CD4-positive, alpha-beta T cell treated with Interleukin-2 at 100 ng/mL for 4 hours (primary cell): ENCODE measurements at regions not wholly inside any gene's neighbourhood (a gene's known extent, or its start where the extent isn't known, plus 50 kb on each side); places are given as distances from the start of the nearest gene placed in this dataset.

Source experiments
- DNase-seq: peaks from one replicate; pipeline ENCODE4 v3.0.0-alpha.2; 2020; ENCODE audit warnings: low spot score

DNA sequence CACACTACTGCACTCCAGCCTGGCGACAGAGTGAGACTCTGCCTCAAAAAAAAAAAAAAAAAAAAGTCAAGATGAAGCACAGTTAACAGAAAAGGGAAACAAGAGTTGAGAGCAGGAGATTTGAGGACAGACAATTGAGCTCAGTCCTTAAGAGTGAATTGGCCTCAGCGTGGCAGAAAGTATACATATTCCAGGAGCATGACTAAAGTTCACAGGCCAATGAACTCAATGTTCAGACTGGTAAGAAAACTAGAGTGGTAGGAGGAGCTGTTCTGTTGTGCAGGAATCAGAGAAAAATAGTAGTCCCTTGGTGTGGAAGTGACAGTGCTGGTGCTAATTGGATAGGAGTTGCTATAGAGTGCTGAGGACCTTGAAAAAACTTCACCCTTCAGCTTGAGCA lies 60.0 kb downstream of the NRN1 start:
- DNase-seq = no peak

- no peak for DNase-seq
These were observed 60.5 kb downstream of the NRN1 start for GRCh38 chr6:5946181-5946580.

GRCh38 chr6:5943591-5943990 lies 63.1 kb downstream of the NRN1 start:
- DNase-seq = no peak

DNA sequence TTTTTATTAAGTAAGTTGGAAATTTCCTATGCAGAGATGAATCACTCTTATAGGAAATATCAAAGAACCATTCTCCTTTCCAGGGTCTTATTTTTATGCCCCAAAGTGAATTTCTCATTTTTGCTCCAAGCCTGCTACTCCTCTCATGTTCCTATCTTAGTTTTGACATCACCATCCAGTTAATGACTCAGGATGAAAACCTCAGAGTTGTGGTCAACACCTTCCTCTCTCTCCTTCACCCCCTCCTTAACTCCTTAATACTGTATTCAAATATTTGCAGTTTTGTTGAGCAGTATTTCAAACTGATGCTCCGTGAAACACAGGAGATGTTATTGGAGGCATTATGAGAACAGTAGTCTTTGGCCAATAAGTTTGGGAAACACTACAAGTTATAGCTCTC lies 64.1 kb downstream of the NRN1 start:
- no peak for DNase-seq

DNA sequence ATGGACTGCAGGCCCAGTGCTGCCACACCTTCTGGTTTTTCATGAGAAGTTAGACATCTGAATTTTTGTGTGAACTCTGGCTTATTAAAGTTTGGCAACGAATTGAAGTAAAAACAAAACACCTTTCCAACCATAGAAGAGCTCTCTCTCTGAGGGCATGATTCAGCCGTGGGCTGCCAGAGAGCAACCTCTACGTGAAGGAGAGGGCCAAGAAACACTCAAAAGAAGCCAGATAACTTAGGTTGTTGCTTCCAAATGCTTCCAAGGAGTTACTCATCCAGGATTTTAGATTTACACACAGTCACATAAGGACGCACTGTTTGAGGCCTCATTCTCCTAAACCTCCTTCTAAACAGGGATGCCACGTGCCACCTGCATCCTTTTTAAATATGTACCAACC lies 65.5 kb downstream of the NRN1 start:
- DNase-seq = no peak

- no peak for DNase-seq
These were observed 67.8 kb downstream of the NRN1 start for GRCh38 chr6:5938934-5939333.

DNA sequence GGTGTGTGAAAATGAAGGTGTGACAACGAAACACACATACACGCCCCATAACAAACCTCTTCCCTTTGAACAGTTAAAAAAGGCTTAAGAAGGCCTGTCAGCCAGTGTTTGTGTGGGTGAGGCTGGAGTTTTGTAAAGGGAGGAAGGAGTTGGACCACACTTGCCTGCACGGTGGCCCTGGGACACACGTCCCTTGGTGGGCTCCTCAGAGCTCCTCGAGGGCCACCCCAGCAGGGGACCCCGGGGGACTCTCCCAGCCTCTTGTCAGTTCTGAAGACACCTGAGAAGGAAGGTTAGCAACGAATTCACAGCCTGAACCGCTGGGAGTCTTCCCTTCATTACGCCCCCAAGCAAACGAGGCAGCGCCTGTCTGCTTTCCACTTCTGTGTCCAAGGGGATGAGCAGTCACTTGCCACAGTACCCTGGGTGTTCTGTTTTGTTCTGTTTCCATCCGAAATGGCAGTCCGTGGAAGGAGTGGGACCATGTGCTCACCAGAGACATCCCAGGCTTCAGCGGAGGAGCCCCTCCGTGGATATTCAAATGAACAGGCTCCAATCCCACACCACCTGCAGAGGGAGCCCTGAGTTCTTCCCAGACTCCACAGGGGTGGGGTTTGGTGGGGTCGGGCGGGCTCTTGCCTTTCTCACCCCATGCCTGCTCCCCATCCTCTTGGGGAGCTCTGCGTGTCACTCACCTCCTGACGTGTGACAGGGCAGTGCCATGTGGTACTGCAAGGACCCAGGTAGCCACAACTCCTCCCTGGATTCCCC lies 68.6 kb downstream of the NRN1 start:
- no peak for DNase-seq

DNA sequence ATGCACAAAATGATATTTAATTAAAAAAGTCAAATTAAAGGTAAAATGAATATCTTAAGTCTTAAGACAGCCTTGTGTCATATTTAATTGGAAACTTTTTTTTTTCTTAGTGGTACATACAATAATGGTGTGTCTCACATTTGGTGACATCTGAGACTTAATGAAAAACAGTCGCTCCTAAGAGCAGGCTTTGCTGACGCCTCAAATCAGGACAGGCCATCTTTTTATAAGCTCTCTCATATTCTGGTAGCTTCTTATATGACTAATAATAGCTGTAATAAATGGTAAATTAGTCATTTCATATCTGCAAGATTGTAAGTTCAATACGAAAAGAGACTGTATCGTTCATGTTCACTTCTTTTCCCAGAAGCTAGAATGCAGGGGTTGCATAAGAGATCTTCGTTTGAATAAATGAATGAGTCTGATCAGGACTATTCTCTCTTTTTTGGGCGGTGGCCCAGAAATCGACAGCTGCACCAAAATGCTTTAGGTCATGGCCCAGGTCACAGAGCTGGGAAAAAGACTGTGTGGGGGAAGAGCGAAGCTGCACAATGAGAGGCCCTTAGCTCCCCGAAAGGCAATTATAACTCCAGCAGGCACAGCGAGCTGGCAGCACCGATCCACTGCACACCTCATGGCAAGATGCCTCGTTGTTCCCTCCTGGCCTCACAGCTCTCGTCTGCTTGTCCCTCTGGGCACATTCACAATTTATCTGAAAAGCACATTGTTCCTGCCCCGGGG lies 69.4 kb downstream of the NRN1 start:
- no peak for DNase-seq

DNA sequence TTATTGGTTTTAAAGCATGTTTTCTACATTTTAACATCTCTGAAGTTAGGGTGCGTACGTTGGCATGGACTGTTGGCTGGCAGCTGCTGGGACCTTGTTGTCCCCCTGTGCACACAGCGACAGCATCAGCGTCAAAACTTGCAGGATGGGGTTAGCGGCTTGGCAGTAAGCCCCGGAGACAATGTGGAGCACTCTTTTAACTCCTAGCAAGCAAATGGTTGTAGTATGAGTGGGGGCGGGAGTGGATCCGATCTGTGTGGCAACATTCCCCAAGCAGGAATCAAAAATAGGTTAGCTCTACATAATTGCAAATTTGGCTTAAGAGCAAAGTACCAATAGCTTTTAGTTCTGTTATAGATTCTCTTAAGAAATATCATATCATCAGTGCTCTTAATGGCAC lies 70.1 kb downstream of the NRN1 start:
- no peak for DNase-seq

- no peak for DNase-seq
These were observed 70.6 kb downstream of the NRN1 start for GRCh38 chr6:5936140-5936539.

GRCh38 chr6:5930968-5931367 lies 75.8 kb downstream of the NRN1 start:
- DNase-seq = no peak

DNA sequence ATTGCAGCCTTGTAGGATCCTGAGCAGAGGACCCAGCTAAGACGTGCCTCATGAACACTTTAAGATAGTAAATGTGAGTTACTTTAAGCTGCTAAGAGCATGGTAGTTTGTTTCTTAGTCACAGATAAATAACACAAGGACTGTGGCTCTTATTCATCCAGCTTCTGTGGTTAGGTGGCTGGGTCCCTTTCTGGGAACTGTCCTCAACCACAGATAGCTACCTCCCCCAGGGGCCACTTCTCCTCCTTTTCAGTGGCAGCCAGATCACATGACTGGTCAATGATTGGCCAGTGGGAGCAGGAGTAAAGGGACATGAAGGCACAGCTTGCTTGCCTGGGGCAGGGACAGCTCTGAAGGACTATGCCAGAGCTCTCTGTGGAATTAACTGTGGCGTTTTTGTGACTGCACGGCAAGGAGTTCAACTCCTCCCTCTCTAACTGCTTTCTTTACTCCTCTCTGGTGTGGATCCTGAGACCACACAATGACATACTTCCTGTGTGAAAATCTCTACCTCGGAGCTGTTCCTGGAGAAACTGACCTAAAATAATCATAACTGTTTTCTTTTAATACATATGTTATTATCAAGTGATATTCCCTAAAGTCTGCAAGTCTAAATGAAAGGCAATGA lies 76.5 kb downstream of the NRN1 start:
- no peak for DNase-seq

DNA sequence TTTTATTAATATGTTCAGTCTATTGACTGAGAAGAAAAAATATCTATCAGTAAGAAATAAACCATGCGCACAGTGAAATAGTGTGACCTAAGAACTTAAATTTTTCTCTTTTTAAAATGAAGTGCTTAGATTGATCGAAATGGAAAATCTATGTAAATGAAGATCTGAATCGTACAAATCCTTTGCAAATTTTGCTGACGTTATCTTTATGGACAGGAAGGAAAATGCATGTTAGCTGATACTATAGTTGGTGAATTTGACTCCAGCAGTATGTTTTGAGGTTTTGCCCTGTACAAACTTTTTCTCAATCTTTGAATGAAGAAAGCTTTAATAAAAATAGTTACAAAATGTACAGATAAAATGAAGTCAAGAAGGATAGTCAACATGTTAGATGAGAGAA lies 82.9 kb downstream of the NRN1 start:
- no peak for DNase-seq

DNA sequence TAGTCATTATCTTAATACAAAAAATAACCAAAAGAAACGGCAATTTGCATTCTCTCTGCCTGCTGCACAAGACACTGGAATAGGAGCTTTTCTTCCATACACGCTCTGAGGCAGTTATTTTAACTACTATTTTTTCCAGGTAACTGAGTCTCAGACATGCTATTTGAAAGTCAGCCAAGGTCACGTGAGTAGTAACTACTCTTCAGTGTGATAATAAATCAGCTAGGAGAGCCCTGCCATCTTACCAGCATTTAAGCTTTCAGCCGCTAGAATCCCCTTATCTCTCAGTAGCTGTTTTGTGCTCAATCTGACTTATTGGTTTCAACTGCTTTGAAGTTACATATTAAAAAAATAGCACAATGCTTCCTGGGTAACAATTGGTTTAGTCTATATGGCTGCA lies 84.5 kb downstream of the NRN1 start:
- no peak for DNase-seq

- no peak for DNase-seq
These were observed 97.0 kb downstream of the NRN1 start for GRCh38 chr6:5909721-5910120.

- DNase-seq = no peak
These were observed 99.9 kb downstream of the NRN1 start for GRCh38 chr6:5906842-5907241.

DNA sequence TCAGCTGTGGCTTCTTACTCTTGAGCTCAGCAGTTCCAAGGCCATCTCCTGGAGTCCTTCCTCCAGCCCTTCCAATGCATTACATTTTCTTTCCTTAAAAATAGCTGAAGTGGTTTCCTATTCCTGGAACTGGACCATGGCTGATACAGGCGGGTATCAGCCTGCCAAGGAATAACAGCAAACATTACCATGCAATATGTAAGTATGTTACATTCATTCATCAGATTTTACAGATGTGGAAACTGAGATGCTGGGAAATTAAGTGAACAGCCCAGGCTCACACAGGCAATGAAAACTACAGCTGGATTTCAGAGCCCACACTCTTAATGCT lies 100.4 kb downstream of the NRN1 start:
- no peak for DNase-seq

DNA sequence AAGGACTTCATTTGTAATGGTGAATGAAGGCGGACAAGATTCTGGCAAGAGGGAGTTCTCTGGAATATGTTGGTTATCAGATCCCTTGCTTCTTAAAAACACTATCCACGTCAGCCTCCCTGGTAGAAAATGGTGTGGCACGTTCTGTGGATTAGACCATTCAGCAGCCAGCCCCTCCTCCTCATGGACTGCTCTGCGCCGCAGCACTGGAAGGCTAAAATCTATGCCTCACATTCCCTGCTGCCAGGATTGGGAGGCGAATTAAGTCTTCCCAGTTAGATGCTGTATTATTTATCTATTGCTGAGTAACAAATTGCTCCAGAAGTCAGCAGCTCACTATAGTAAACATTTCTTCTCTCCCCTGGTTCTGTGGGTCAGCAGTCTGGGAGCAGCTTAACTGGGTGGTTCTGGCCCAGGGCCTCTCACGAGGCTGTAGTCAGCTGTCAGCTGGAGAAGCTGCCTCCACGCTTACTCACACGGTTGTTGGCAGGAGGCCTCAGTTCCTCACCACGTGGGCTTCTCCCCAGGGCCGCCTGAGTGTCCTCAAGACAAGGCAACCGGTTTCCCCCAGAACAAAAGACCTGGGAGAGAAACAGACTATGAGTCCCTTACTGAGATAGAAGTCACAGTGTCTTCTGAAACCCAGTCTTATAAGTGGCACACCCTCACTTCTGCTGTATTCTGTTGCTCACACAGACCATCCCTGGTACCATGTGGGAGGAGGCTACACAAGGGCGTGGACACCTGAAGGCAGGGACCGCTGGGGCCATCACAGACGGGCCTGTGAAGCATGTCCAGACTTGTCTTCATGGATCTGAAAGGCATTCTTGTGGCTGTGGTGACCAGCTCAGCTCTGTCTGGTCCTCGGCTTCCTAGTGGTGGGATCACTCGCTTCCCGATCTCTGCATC lies 101.0 kb downstream of the NRN1 start:
- DNase-seq = no peak

DNA sequence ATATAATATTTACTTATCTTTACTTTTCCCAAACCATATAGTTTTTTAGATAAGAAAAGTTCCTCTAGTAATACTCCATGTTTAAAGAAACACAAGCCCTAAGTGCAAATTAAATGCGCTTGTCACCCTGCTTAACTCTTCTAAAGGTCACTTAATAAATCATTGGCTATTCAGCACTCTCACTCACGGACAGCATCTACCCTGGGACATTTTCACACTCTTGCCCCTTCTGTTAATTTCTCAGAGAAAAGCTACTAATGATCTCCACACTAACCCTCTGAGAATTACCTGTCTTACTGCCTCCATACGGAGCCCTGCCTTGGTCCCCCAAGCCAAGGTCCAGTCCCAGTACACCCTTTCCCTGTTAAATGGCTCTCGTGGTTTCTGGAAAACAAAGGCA lies 102.2 kb downstream of the NRN1 start:
- DNase-seq = no peak

- DNase-seq = no peak
These were observed 107.3 kb downstream of the NRN1 start for GRCh38 chr6:5899216-5900045.

GRCh38 chr6:5898563-5898962 lies 108.2 kb downstream of the NRN1 start:
- no peak for DNase-seq

- no peak for DNase-seq
These were observed 108.6 kb downstream of the NRN1 start for GRCh38 chr6:5898102-5898501.
